ENCODE measurements at regions not wholly inside any gene's neighbourhood (a gene's known extent, or its start where the extent isn't known, plus 50 kb on each side); places are given as distances from the start of the nearest gene placed in this dataset.

- no peak for TF ChIP-seq CTCF (IDR thresholded peaks at IDR 0.05; ENCODE audit: insufficient read depth, low read length, missing control alignments)
- DNase-seq (ENCODE audit: low read depth, low spot score), result peak; percentile 60
- no peak overlapping the region for H3K4me3 ChIP-seq (ENCODE audit: low read depth, low read length)
- POLR2A ChIA-PET, result no interaction called here
- CTCF ChIA-PET, result interaction anchor here (0.6 kb wide), 1 partner anchor 122 kb away, joined by 3 read pairs; no protein-coding TSS in a partner anchor
These were observed 132.5 kb downstream of the ADAMTS15 start for GRCh38 chr11:130580891-130581492.

- ChIA-PET CTCF (interaction anchor here (1.2 kb wide), 1 partner anchor 282 kb away, joined by 3 read pairs; no protein-coding TSS in a partner anchor), POLR2A (no interaction called here)
- DNase-seq (ENCODE audit: low read depth, low spot score), result no peak
- no peak overlapping the region for H3K4me3 ChIP-seq (ENCODE audit: low read depth, low read length)
- TF ChIP-seq CTCF (IDR thresholded peaks at IDR 0.05; ENCODE audit: insufficient read depth, low read length, missing control alignments), result no peak
These were observed 133.2 kb downstream of the ADAMTS15 start for GRCh38 chr11:130581646-130582045.

GRCh38 chr11:130582176-130582575 is 133.7 kb downstream of the ADAMTS15 start:
- no peak for DNase-seq (ENCODE audit: low read depth, low spot score)
- POLR2A ChIA-PET, result no interaction called here
- TF ChIP-seq CTCF (IDR thresholded peaks at IDR 0.05; ENCODE audit: insufficient read depth, low read length, missing control alignments), result no peak
- CTCF ChIA-PET, result interaction anchor here (1.2 to 1.3 kb wide), 2 partner anchors 151 to 282 kb away, joined by 3 read pairs; no protein-coding TSS in a partner anchor
- no peak overlapping the region for H3K4me3 ChIP-seq (ENCODE audit: low read depth, low read length)

GRCh38 chr11:130582981-130583380 is 134.5 kb downstream of the ADAMTS15 start:
- no peak for TF ChIP-seq CTCF (IDR thresholded peaks at IDR 0.05; ENCODE audit: insufficient read depth, low read length, missing control alignments)
- ChIA-PET POLR2A (no interaction called here), CTCF (interaction anchor here (0.7 to 1.3 kb wide), 2 partner anchors 10 to 152 kb away, joined by 3 read pairs; no protein-coding TSS in a partner anchor)
- no peak for DNase-seq (ENCODE audit: low read depth, low spot score)
- no peak overlapping the region for H3K4me3 ChIP-seq (ENCODE audit: low read depth, low read length)

GRCh38 chr11:130583801-130584211 is 135.4 kb downstream of the ADAMTS15 start:
- no peak for DNase-seq (ENCODE audit: low read depth, low spot score)
- TF ChIP-seq CTCF (IDR thresholded peaks at IDR 0.05; ENCODE audit: insufficient read depth, low read length, missing control alignments), result no peak
- H3K4me3 ChIP-seq (ENCODE audit: low read depth, low read length), result no peak overlapping the region
- POLR2A ChIA-PET, result no interaction called here
- CTCF ChIA-PET, result no interaction called here

GRCh38 chr11:130585545-130585944 is 137.1 kb downstream of the ADAMTS15 start:
- H3K4me3 ChIP-seq (ENCODE audit: low read depth, low read length), result no peak overlapping the region
- no peak for TF ChIP-seq CTCF (IDR thresholded peaks at IDR 0.05; ENCODE audit: insufficient read depth, low read length, missing control alignments)
- ChIA-PET CTCF (no interaction called here), POLR2A (no interaction called here)
- no peak for DNase-seq (ENCODE audit: low read depth, low spot score)
